A549 (cell line): ENCODE measurements at regions not wholly inside any gene's neighbourhood (a gene's known extent, or its start where the extent isn't known, plus 50 kb on each side); places are given as distances from the start of the nearest gene placed in this dataset.

Experiments
- EP300 ChIP-seq, 2 experiments: fragments of >200 bp; sonication (Bioruptor Twin); formaldehyde crosslinking; IDR thresholded peaks; 2 replicates in 1 of 2; 3 replicates in 1 of 2; pipeline ENCODE4 v1.6.1; 2016 to 2017
- PHF8 ChIP-seq: fragments of 200-600 bp; sonication (generic); IDR thresholded peaks from 2 replicates; pipeline ENCODE4 v1.6.1; 2016; ENCODE audit warnings: low read depth, mild to moderate bottlenecking, antibody characterized with exemption, moderate library complexity, borderline replicate concordance
- TF ChIP-seq, protein P1 (sequence below): fragments of >200 bp; sonication (Bioruptor Twin); formaldehyde crosslinking; IDR thresholded peaks from 3 replicates; pipeline ENCODE4 v1.5.1; 2016

DNA sequence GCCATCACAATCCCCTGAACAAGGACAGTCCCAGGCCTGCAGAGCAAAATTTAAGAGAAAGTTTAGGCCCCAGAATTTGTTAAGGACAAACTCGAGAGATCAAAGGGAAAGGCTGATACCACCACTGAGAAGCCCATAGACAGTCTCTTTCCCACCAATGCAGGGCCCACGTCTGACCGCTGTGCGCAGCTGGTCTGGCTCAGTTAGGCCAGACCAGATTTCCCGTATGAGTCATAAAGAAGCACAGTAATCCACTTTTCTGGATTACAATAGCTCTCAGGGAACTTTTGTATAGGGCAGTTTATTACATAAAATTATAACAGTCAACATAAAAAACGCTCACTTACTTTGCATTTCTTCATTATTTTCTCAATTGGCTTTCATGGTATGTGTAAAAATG lies 259.5 kb downstream of the RCHY1 start:
- TF ChIP-seq, protein P1, sequence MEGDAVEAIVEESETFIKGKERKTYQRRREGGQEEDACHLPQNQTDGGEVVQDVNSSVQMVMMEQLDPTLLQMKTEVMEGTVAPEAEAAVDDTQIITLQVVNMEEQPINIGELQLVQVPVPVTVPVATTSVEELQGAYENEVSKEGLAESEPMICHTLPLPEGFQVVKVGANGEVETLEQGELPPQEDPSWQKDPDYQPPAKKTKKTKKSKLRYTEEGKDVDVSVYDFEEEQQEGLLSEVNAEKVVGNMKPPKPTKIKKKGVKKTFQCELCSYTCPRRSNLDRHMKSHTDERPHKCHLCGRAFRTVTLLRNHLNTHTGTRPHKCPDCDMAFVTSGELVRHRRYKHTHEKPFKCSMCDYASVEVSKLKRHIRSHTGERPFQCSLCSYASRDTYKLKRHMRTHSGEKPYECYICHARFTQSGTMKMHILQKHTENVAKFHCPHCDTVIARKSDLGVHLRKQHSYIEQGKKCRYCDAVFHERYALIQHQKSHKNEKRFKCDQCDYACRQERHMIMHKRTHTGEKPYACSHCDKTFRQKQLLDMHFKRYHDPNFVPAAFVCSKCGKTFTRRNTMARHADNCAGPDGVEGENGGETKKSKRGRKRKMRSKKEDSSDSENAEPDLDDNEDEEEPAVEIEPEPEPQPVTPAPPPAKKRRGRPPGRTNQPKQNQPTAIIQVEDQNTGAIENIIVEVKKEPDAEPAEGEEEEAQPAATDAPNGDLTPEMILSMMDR: no peak
- TF ChIP-seq EP300 (IDR thresholded peaks at IDR 0.05): no peak
- no peak for TF ChIP-seq PHF8
